Keratinocyte (primary cell): ENCODE measurements at regions not wholly inside any gene's neighbourhood (a gene's known extent, or its start where the extent isn't known, plus 50 kb on each side); places are given as distances from the start of the nearest gene placed in this dataset.

Source experiments
- EZH2 ChIP-seq: IDR thresholded peaks from one replicate; pipeline ENCODE4 v1.6.1; 2012; ENCODE audit warnings: inconsistent platforms, mild to moderate bottlenecking, low read length, moderate library complexity
- TF ChIP-seq, protein P1 (sequence below), 3 experiments: IDR thresholded peaks in 1 of 3; conservative IDR thresholded peaks in 1 of 3; optimal IDR thresholded peaks in 1 of 3; 2 replicates in 2 of 3; 3 replicates in 1 of 3; pipeline versions ENCODE3 to v1.5.1; 2011; ENCODE audit warnings: low read length in 3 of 3, mild to moderate bottlenecking in 3 of 3, moderate library complexity in 2 of 3, control low read depth in 1 of 3, inconsistent platforms in 1 of 3; ENCODE audit not compliant: insufficient read depth in 2 of 3; ENCODE audit errors: extremely low read depth in 1 of 3

DNA sequence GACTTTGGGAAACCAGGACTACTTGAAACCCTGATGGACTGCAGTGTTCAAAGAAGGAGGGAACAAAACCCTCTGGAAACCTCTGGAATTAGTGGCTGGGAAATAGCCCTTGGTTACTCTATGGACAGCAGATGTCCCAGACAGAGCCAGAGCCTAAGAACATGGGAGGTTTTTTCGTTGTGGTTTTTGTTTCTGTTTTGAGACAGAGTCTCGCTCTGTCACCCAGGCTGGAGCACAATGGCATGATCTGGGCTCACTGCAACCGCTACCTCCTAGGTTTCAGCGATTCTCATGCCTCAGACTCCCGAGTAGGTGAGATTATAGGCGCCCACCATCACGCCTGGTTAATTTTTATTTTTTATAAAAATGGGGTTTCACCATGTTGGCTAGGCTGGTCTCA, 1378.7 kb downstream of the AACS start:
- no peak for TF ChIP-seq EZH2
- TF ChIP-seq, protein P1, sequence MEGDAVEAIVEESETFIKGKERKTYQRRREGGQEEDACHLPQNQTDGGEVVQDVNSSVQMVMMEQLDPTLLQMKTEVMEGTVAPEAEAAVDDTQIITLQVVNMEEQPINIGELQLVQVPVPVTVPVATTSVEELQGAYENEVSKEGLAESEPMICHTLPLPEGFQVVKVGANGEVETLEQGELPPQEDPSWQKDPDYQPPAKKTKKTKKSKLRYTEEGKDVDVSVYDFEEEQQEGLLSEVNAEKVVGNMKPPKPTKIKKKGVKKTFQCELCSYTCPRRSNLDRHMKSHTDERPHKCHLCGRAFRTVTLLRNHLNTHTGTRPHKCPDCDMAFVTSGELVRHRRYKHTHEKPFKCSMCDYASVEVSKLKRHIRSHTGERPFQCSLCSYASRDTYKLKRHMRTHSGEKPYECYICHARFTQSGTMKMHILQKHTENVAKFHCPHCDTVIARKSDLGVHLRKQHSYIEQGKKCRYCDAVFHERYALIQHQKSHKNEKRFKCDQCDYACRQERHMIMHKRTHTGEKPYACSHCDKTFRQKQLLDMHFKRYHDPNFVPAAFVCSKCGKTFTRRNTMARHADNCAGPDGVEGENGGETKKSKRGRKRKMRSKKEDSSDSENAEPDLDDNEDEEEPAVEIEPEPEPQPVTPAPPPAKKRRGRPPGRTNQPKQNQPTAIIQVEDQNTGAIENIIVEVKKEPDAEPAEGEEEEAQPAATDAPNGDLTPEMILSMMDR (optimal IDR thresholded peaks at IDR 0.05 in 1 of 3, IDR thresholded peaks at IDR 0.05 in 1 of 3, conservative IDR thresholded peaks at IDR 0.05 in 1 of 3; ENCODE audit: extremely low read depth in 1 of 3, insufficient read depth in 2 of 3, low read length in 3 of 3): no peak
